ENCODE measurements at regions not wholly inside any gene's neighbourhood (a gene's known extent, or its start where the extent isn't known, plus 50 kb on each side); places are given as distances from the start of the nearest gene placed in this dataset.
"Not testable (repeated sequence)": the region's sequence is repeated elsewhere in the genome, so short reads cannot be mapped to it uniquely, and the experiment has no call there.

GRCh38 chr15:75764845-75765550 lies 52.4 kb upstream of the CSPG4 start:
- TF ChIP-seq CTCF (IDR thresholded peaks at IDR 0.05 in 2 of 3, conservative IDR thresholded peaks at IDR 0.05 in 1 of 3; ENCODE audit: borderline replicate concordance in 1 of 3, insufficient read depth in 1 of 3, low read depth in 2 of 3, low read length in 2 of 3); POLR2A (IDR thresholded peaks at IDR 0.05; ENCODE audit: borderline replicate concordance, extremely low read depth, insufficient read depth, insufficient read length); EZH2 (IDR thresholded peaks at IDR 0.05); SP1 (IDR thresholded peaks at IDR 0.05; ENCODE audit: low read depth); REST (IDR thresholded peaks at IDR 0.05; ENCODE audit: low read depth); ZFX (IDR thresholded peaks at IDR 0.05); POLR2AphosphoS5 (IDR thresholded peaks at IDR 0.05; ENCODE audit: low read depth, low read length): not testable (repeated sequence)
